ENCODE measurements at regions not wholly inside any gene's neighbourhood (a gene's known extent, or its start where the extent isn't known, plus 50 kb on each side); places are given as distances from the start of the nearest gene placed in this dataset.

GRCh38 chr9:18357321-18357720 is 116.6 kb upstream of the ADAMTSL1 start:
- DNase-seq, result no peak

DNA sequence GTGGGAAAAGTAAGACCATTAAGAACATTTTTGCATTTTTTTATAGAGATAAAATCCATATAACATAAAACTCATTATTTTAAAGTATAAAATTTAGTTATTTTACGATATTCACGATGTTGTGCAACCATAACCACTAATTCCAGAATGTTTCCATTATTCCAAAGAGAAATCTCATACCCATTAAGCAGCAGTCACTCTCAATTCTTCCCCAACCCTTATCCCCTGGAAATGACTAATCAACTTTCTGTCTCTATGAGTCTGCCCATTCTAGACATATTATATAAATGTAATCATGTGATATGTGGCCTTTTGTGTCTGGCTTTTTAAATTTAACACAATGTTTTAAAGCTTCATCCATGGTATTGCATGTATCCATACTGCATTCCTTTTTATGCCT is 115.6 kb upstream of the ADAMTSL1 start:
- DNase-seq, result no peak

DNA sequence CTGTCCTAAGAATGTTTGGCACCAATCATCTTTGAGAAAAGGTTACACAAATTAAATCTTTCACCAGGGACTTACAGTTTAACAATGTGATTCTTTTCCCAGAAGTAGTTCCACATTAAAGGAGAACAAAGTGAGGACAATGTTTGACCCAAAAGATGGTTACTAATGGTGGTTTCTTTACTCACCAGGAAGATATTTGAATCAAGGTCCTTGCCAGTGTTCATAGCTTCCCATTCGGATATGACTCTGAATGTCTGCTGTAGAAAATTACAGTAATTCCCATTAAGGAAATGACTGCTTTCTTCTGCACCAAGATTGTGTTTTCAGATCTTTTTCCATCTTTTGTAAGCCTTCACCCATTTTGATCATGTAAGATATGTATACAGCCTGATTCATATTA is 114.6 kb upstream of the ADAMTSL1 start:
- no peak for DNase-seq

DNA sequence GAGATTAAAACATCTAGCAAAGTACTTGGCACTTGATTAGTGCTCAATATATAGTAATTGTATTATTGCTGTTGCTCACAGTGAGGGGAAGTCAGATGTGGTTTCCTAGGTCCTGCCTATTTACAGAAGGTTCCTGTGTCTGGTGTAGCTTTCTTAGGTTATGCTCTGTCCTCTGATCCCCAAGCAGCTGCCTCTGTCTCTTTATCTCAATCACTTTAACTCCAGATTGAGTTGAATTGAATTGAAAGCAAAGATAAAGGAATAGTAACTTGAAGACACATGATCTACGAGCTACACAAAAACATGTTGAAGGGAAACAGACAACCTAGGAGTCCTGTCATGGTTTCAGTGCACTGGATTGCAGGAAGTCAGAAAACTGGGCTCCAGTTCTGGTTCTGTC is 113.9 kb upstream of the ADAMTSL1 start:
- DNase-seq, result no peak

- DNase-seq, result no peak
These were observed 112.3 kb upstream of the ADAMTSL1 start for GRCh38 chr9:18361646-18362045.

DNA sequence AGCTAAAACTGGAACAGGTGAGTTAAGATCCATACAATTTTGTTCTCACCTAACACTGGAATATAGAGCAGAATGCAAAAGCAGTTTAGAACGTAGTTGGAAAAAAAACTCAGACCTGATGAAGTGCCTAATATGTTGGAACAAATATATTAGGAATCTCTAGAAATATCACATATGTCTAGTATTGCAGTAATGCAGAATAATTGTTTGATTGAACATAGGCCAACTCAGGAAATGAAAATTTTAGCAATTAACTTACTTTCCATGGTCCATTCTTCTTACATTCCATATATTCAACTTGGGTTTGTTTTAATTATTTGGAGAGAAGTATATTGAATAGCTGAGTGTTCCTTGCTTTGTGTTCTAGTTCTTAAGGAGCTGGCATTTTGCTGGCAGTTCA is 111.8 kb upstream of the ADAMTSL1 start:
- no peak for DNase-seq

DNA sequence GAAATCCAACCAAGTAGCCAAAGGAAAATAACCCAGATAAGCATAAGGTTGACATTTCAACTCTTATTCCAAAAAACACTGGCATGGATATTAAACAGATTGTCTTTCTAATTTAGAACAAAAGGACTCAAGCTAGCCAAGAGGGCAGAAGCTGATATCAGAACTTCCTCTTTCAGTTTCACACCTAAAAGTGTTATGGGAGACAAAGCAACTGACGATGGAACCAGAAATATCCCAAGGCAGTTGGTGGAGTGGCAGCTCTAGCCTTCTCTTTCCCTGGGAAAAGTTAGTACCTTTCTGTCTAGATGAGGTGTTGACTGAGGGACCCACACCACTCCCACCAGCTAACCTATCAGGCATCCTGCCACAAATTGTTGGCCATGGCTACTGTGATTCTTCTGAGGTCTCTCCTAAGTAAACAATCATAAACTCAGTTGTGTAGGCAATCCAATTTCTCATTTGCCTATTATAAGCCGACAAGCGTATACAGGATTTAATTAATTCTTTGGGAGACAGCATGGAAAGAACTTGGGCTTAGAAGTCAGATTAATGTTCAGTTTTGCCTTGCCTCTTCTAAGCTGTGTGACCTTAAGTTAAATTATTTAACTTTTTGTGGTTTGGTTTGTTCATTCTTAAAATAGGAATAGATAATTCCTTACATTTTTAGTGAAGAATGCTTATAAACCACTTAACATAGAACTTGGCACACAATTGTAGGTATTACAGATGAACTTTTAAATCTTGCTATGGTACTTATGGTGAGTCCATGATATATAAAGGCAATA is 110.9 kb upstream of the ADAMTSL1 start:
- DNase-seq, result no peak

GRCh38 chr9:18365651-18366050 is 108.3 kb upstream of the ADAMTSL1 start:
- no peak for DNase-seq

GRCh38 chr9:18366184-18366583 is 107.8 kb upstream of the ADAMTSL1 start:
- DNase-seq, result no peak

GRCh38 chr9:18368206-18368605 is 105.7 kb upstream of the ADAMTSL1 start:
- no peak for DNase-seq

DNA sequence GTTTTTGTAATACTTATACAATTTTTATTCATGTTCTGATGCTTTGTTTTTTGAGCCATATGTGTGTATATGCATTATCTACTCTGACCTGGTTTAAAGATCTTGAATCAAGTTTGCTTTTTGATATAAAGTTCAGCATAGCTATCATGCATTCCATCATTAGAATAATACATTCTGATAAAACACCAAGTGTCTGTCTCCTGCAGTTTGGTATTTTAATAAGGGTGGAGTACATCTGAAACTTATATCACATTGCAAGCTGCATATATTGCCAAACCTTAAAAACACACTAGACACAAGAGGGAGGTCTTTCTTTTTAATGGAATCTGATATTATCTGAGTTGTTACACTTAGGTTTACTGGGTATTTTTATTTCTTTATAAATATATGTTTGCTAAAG is 102.8 kb upstream of the ADAMTSL1 start:
- DNase-seq, result no peak

- DNase-seq, result no peak
These were observed 102.3 kb upstream of the ADAMTSL1 start for GRCh38 chr9:18371621-18372020.

GRCh38 chr9:18379073-18379811 is 94.7 kb upstream of the ADAMTSL1 start:
- no peak for DNase-seq

GRCh38 chr9:18382243-18382642 is 91.7 kb upstream of the ADAMTSL1 start:
- no peak for DNase-seq

GRCh38 chr9:18384066-18384465 is 89.9 kb upstream of the ADAMTSL1 start:
- no peak for DNase-seq

GRCh38 chr9:18385696-18386490 is 88.1 kb upstream of the ADAMTSL1 start:
- DNase-seq, result no peak

- peak; percentile 0 for DNase-seq
These were observed 83.6 kb upstream of the ADAMTSL1 start for GRCh38 chr9:18390393-18390792.

GRCh38 chr9:18393340-18394130 is 80.4 kb upstream of the ADAMTSL1 start:
- peak; percentile 4 for DNase-seq

DNA sequence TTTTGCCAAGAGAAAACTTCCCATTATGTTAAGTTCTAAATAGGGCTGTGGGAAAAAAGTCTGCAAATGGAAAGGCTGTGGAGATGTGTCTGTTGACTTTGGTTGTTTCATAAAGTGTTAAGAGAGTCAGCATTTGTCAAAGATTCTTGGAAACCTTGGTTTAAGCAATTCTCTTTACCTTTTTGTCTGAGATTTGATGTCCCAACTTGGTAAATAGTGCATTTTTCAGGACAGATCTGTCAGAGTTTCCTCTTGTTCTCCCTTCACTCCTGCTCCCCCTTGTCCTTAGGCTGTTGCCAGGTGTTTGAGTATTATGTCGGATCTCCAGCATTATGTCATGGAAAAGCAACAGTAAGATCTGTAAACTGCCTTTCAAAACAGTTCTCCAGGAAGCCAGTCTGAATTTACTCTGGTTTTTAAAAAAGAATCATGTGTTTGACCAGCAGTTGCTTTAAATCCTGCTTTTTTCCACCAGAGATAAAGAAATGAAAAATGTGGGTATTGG is 79.1 kb upstream of the ADAMTSL1 start:
- no peak for DNase-seq

- DNase-seq, result peak; percentile 7
These were observed 77.7 kb upstream of the ADAMTSL1 start for GRCh38 chr9:18396102-18396728.

DNA sequence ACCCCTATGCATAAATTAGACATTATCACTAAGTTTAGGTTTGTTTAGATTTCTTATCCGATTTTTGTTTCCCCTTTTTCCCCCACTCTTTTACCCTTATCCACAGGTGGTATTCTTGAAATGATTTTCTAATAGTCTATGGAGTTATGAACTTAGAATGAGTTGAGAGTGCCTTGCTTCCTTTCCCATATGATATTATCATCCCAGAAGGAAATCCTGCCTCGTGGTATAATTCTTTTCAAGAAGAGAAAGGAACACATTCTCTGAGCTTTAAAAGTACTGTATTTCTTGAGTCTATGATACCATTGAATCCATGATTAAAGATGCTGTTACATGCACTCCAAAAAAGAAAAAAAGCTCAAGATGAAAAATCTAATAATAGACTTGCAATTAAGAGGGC is 76.9 kb upstream of the ADAMTSL1 start:
- no peak for DNase-seq

DNA sequence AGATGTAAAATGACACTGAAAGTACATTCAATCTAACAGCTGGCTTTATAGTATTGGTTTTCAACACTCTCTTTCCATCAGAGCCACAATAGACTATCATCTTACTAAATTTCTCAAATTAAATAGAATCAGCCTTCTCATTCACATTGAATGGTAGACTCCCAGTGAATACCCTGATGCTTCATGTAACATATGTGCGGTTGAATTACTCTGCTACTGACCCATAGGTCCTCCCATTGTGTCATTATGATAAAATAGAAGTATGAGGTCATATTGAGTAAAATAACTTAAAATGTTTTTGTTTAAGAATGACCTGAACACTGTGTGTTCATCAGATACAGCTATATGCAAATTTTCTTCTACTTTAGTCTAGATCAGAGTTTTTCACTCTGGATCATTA is 75.9 kb upstream of the ADAMTSL1 start:
- DNase-seq, result no peak

All from NCI-H1694 (cell line).